ENCODE measurements at regions not wholly inside any gene's neighbourhood (a gene's known extent, or its start where the extent isn't known, plus 50 kb on each side); places are given as distances from the start of the nearest gene placed in this dataset.

- H3K27ac ChIP-seq (ENCODE audit: low read depth, low read length): no peak overlapping the region
- H3K27me3 ChIP-seq (ENCODE audit: insufficient read depth, low read length): no peaks in the 10 kb centered on the region
- no peak overlapping the region for H3K9ac ChIP-seq (ENCODE audit: low read depth, low read length)
- 96% methylated on average over 1 of the region's 2 CpGs for WGBS
- H3K4me1 ChIP-seq (ENCODE audit: insufficient read depth, low read length): no peaks in the 10 kb centered on the region
- H3K36me3 ChIP-seq (ENCODE audit: insufficient read depth, low read length): no peaks in the 10 kb centered on the region
- H3K4me3 ChIP-seq (ENCODE audit: low read length): no peak overlapping the region
- no peaks in the 10 kb centered on the region for H3K9me3 ChIP-seq (ENCODE audit: insufficient read depth, low read depth, low read length)
These were observed 377.1 kb upstream of the SOX11 start for GRCh38 chr2:5315041-5315440.

- Histone ChIP-seq H3K9ac (ENCODE audit: low read depth, low read length) (no peak overlapping the region), H3K27me3 (ENCODE audit: insufficient read depth, low read length) (no peaks in the 10 kb centered on the region), H3K36me3 (ENCODE audit: insufficient read depth, low read length) (no peaks in the 10 kb centered on the region), H3K27ac (ENCODE audit: low read depth, low read length) (no peak overlapping the region), H3K4me1 (ENCODE audit: insufficient read depth, low read length) (no peaks in the 10 kb centered on the region), H3K4me3 (ENCODE audit: low read length) (no peak overlapping the region), H3K9me3 (ENCODE audit: insufficient read depth, low read depth, low read length) (no peaks in the 10 kb centered on the region)
- 93% methylated on average over 4 of the region's 4 CpGs for WGBS
These were observed 376.7 kb upstream of the SOX11 start for GRCh38 chr2:5315512-5315911.

GRCh38 chr2:5316001-5316490 is 376.1 kb upstream of the SOX11 start:
- WGBS: 96% methylated on average over 1 of the region's 1 CpG
- no peak overlapping the region for H3K9ac ChIP-seq (ENCODE audit: low read depth, low read length)
- no peaks in the 10 kb centered on the region for H3K36me3 ChIP-seq (ENCODE audit: insufficient read depth, low read length)
- H3K27ac ChIP-seq (ENCODE audit: low read depth, low read length): no peak overlapping the region
- no peaks in the 10 kb centered on the region for H3K4me1 ChIP-seq (ENCODE audit: insufficient read depth, low read length)
- no peaks in the 10 kb centered on the region for H3K9me3 ChIP-seq (ENCODE audit: insufficient read depth, low read depth, low read length)
- H3K4me3 ChIP-seq (ENCODE audit: low read length): no peak overlapping the region
- H3K27me3 ChIP-seq (ENCODE audit: insufficient read depth, low read length): no peaks in the 10 kb centered on the region

- no peaks in the 10 kb centered on the region; the same call in 1 of the 2 replicates for H3K4me1 ChIP-seq (ENCODE audit: insufficient read depth, low read length)
- no peak overlapping the region for H3K27ac ChIP-seq (ENCODE audit: low read depth, low read length)
- H3K9ac ChIP-seq (ENCODE audit: low read depth, low read length): no peak overlapping the region
- no peaks in the 10 kb centered on the region for H3K27me3 ChIP-seq (ENCODE audit: insufficient read depth, low read length)
- 95% methylated on average over 1 of the region's 1 CpG for WGBS
- no peaks in the 10 kb centered on the region for H3K36me3 ChIP-seq (ENCODE audit: insufficient read depth, low read length)
- no peak overlapping the region for H3K4me3 ChIP-seq (ENCODE audit: low read length)
- H3K9me3 ChIP-seq (ENCODE audit: insufficient read depth, low read depth, low read length): no peaks in the 10 kb centered on the region
These were observed 372.7 kb upstream of the SOX11 start for GRCh38 chr2:5319493-5319892.

GRCh38 chr2:5322396-5322795 is 369.8 kb upstream of the SOX11 start:
- no peaks in the 10 kb centered on the region for H3K27me3 ChIP-seq (ENCODE audit: insufficient read depth, low read length)
- no peak overlapping the region for H3K4me3 ChIP-seq (ENCODE audit: low read length)
- 85% methylated on average over 4 of the region's 4 CpGs for WGBS
- no peaks in the 10 kb centered on the region; the same call in 1 of the 2 replicates for H3K4me1 ChIP-seq (ENCODE audit: insufficient read depth, low read length)
- no peaks in the 10 kb centered on the region for H3K36me3 ChIP-seq (ENCODE audit: insufficient read depth, low read length)
- H3K9ac ChIP-seq (ENCODE audit: low read depth, low read length): no peak overlapping the region
- H3K27ac ChIP-seq (ENCODE audit: low read depth, low read length): no peak overlapping the region
- no peaks in the 10 kb centered on the region for H3K9me3 ChIP-seq (ENCODE audit: insufficient read depth, low read depth, low read length)

- no peak overlapping the region for H3K9ac ChIP-seq (ENCODE audit: low read depth, low read length)
- no peaks in the 10 kb centered on the region for H3K36me3 ChIP-seq (ENCODE audit: insufficient read depth, low read length)
- no peak overlapping the region for H3K4me3 ChIP-seq (ENCODE audit: low read length)
- no peak overlapping the region for H3K27ac ChIP-seq (ENCODE audit: low read depth, low read length)
- H3K27me3 ChIP-seq (ENCODE audit: insufficient read depth, low read length): no peaks in the 10 kb centered on the region
- no peaks in the 10 kb centered on the region for H3K9me3 ChIP-seq (ENCODE audit: insufficient read depth, low read depth, low read length)
- 96% methylated on average over 23 of the region's 23 CpGs for WGBS
- H3K4me1 ChIP-seq (ENCODE audit: insufficient read depth, low read length): no peaks in the 10 kb centered on the region; the same call in 1 of the 2 replicates
These were observed 366.7 kb upstream of the SOX11 start for GRCh38 chr2:5325523-5325922.

- no peak overlapping the region for H3K9ac ChIP-seq (ENCODE audit: low read depth, low read length)
- no peaks in the 10 kb centered on the region for H3K4me1 ChIP-seq (ENCODE audit: insufficient read depth, low read length)
- H3K4me3 ChIP-seq (ENCODE audit: low read length): no peak overlapping the region
- H3K36me3 ChIP-seq (ENCODE audit: insufficient read depth, low read length): no peaks in the 10 kb centered on the region
- whole genome bisulfite sequencing: 87% methylated on average over 5 of the region's 5 CpGs
- no peaks in the 10 kb centered on the region for H3K27me3 ChIP-seq (ENCODE audit: insufficient read depth, low read length)
- no peak overlapping the region for H3K27ac ChIP-seq (ENCODE audit: low read depth, low read length)
- no peaks in the 10 kb centered on the region for H3K9me3 ChIP-seq (ENCODE audit: insufficient read depth, low read depth, low read length)
These were observed 363.4 kb upstream of the SOX11 start for GRCh38 chr2:5328826-5329225.

GRCh38 chr2:5329763-5330162 is 362.4 kb upstream of the SOX11 start:
- Histone ChIP-seq H3K9me3 (ENCODE audit: insufficient read depth, low read depth, low read length) (no peaks in the 10 kb centered on the region), H3K4me3 (ENCODE audit: low read length) (no peak overlapping the region), H3K27me3 (ENCODE audit: insufficient read depth, low read length) (no peaks in the 10 kb centered on the region), H3K9ac (ENCODE audit: low read depth, low read length) (no peak overlapping the region), H3K27ac (ENCODE audit: low read depth, low read length) (no peak overlapping the region), H3K4me1 (ENCODE audit: insufficient read depth, low read length) (no peaks in the 10 kb centered on the region), H3K36me3 (ENCODE audit: insufficient read depth, low read length) (no peaks in the 10 kb centered on the region)
- 95% methylated on average over 3 of the region's 3 CpGs for WGBS

GRCh38 chr2:5330961-5331360 is 361.2 kb upstream of the SOX11 start:
- no peaks in the 10 kb centered on the region for H3K27me3 ChIP-seq (ENCODE audit: insufficient read depth, low read length)
- 95% methylated on average over 1 of the region's 1 CpG for WGBS
- no peaks in the 10 kb centered on the region for H3K9me3 ChIP-seq (ENCODE audit: insufficient read depth, low read depth, low read length)
- no peak overlapping the region for H3K9ac ChIP-seq (ENCODE audit: low read depth, low read length)
- H3K4me3 ChIP-seq (ENCODE audit: low read length): no peak overlapping the region
- H3K36me3 ChIP-seq (ENCODE audit: insufficient read depth, low read length): no peaks in the 10 kb centered on the region
- H3K27ac ChIP-seq (ENCODE audit: low read depth, low read length): no peak overlapping the region
- no peaks in the 10 kb centered on the region for H3K4me1 ChIP-seq (ENCODE audit: insufficient read depth, low read length)

GRCh38 chr2:5332925-5333324 is 359.3 kb upstream of the SOX11 start:
- no peaks in the 10 kb centered on the region for H3K36me3 ChIP-seq (ENCODE audit: insufficient read depth, low read length)
- no peaks in the 10 kb centered on the region for H3K9me3 ChIP-seq (ENCODE audit: insufficient read depth, low read depth, low read length)
- WGBS: 89% methylated on average over 3 of the region's 3 CpGs
- no peak overlapping the region for H3K4me3 ChIP-seq (ENCODE audit: low read length)
- no peaks in the 10 kb centered on the region for H3K4me1 ChIP-seq (ENCODE audit: insufficient read depth, low read length)
- no peak overlapping the region for H3K27ac ChIP-seq (ENCODE audit: low read depth, low read length)
- H3K27me3 ChIP-seq (ENCODE audit: insufficient read depth, low read length): no peaks in the 10 kb centered on the region
- no peak overlapping the region for H3K9ac ChIP-seq (ENCODE audit: low read depth, low read length)

GRCh38 chr2:5339473-5339872 is 352.7 kb upstream of the SOX11 start:
- Histone ChIP-seq H3K27me3 (ENCODE audit: insufficient read depth, low read length) (no peaks in the 10 kb centered on the region), H3K9ac (ENCODE audit: low read depth, low read length) (no peak overlapping the region), H3K9me3 (ENCODE audit: insufficient read depth, low read depth, low read length) (no peaks in the 10 kb centered on the region), H3K4me1 (ENCODE audit: insufficient read depth, low read length) (no peaks in the 10 kb centered on the region), H3K36me3 (ENCODE audit: insufficient read depth, low read length) (no peaks in the 10 kb centered on the region), H3K27ac (ENCODE audit: low read depth, low read length) (no peak overlapping the region), H3K4me3 (ENCODE audit: low read length) (no peak overlapping the region)

GRCh38 chr2:5343785-5344335 is 348.3 kb upstream of the SOX11 start:
- no peak overlapping the region for H3K27ac ChIP-seq (ENCODE audit: low read depth, low read length)
- 78% methylated on average over 6 of the region's 6 CpGs for whole genome bisulfite sequencing
- no peak overlapping the region for H3K9ac ChIP-seq (ENCODE audit: low read depth, low read length)
- no peak overlapping the region for H3K4me3 ChIP-seq (ENCODE audit: low read length)
- no peaks in the 10 kb centered on the region for H3K27me3 ChIP-seq (ENCODE audit: insufficient read depth, low read length)
- no peaks in the 10 kb centered on the region for H3K4me1 ChIP-seq (ENCODE audit: insufficient read depth, low read length)
- H3K9me3 ChIP-seq (ENCODE audit: insufficient read depth, low read depth, low read length): no peaks in the 10 kb centered on the region
- no peaks in the 10 kb centered on the region for H3K36me3 ChIP-seq (ENCODE audit: insufficient read depth, low read length)

Measured in HUES64 (cell line).